Middle frontal gyrus (tissue), 1 donor: ENCODE measurements at regions not wholly inside any gene's neighbourhood (a gene's known extent, or its start where the extent isn't known, plus 50 kb on each side); places are given as distances from the start of the nearest gene placed in this dataset.

Experiments used
- DNase-seq: peaks from one replicate; pipeline ENCODE4 v3.0.0-alpha.2; 2015; ENCODE audit warnings: low spot score; ENCODE audit errors: extremely low spot score

DNA sequence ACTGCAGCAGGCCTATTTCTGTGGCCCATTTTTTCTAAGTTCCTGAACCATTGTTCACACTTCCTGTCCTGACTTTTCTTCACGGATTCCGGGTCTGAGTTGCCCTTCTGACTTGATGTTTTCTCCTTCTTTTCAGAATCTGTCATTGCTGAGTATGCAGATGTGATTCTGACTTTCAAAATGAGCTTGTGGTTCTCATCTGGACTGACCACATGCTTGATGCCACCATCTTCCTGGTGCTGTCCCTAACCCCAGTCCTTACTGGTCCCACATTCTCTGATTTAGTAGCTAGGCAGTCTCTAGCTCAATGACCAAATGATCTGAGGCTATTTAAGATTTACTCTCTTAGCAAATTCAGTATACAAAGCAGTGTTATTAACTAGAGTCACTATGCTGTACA lies 822.3 kb upstream of the TENM3 start:
- DNase-seq, result no peak

DNA sequence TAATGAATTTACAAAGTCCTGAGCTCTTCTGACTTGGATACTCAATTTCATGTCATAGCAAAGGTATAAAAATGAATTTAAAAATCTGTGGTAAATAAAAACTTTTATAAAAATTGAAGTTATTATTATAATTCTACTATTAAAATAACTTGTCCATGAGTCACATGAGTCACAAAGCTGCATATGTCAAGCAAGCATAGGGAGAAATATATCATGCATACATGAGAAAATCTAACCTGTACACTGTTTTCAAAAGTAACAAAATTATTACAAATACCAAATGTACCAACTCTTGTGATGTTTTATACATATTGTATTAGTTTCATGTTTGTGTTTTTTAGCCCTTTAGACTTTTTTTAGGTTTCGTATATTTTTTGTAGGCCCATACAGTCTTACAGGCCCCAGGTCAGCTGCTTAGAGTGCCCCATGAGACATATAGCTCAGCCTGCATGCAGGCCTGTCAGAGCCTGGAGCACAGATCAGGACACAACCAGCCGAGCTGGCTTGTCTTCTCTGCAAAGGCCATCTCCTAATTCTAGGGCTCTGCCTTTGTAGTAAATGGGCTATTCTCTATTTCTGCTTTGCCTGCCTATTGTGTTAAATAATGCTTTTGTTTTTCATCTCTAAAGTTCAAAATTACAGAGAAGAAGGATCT lies 818.7 kb upstream of the TENM3 start:
- no peak for DNase-seq

GRCh38 chr4:181427076-181427475 lies 816.1 kb upstream of the TENM3 start:
- no peak for DNase-seq

DNA sequence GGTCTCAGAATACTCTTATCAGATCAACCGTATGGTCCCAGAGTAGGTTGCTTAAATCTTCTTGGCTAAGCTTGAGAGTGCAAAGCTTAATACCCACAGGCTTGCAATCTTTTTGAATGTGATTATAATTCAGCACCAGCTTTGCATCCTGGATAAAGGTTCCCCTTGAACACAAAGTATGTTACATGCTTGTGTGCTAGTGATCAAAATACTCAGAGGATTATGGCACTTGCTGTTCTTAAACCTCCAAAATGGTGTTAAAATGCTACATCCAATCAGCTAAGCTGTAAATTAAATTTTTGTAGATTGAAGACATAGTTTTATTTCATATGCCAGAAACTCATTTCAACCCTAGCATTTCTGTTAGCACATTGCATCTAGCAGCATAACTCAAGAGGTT lies 812.2 kb upstream of the TENM3 start:
- DNase-seq, result no peak

DNA sequence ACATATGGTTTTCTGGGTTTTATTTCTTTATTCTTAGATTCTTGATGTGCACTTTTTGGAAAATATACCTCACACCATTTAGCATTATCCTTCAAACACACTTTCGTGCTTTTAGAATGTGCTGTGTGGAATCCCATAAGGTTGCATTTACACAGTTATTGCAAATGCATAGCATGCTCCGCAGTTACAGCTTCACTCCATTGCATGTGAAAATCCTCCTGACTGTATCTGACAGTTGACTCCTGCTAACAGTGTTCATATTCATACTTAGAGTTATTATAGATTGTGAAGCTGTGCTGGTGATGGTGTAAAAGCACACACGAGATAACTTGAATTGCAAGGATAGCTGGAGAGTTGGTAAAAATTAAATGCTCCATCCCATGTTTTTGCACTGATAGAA lies 811.5 kb upstream of the TENM3 start:
- no peak for DNase-seq

- DNase-seq, result no peak
Observed at GRCh38 chr4:181432335-181432734, 810.9 kb upstream of the TENM3 start.

DNA sequence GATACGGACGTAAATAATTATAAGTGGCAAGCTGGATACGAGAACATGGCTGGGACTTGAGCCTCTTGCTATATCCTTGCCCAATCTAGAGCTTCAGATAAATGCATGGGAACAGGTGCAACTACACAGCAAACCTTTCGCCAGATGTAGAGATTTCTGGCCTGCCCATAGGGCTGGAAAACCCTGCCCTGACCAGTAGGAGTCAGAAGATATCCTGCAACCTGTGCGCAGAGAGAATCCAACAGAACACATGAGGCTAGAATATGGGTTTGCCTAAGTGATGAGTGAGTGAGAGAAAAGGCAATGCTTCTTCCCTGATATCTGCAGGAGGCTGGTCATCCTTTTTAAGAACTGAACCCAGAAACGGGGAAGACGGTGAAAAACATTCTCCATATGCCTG lies 805.3 kb upstream of the TENM3 start:
- no peak for DNase-seq

DNA sequence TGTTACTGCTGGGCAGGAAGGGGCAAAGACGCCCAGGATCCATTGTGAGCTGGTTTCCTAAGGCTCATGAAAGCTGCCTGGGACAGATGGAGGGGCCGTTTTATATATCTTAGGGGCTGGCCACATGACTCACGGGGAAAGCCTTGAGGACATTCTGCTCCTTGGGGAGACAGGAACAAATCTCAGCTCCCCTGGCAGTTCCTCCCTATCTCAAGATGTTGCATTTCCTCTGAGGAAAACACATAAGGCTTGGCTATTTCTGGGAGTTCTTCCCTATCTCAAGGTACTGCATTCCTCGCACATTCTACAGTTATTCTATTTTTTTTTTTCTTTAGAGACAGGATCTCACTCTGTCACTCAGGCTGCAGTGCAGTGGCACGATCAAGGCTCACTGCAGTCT lies 804.6 kb upstream of the TENM3 start:
- DNase-seq, result no peak

DNA sequence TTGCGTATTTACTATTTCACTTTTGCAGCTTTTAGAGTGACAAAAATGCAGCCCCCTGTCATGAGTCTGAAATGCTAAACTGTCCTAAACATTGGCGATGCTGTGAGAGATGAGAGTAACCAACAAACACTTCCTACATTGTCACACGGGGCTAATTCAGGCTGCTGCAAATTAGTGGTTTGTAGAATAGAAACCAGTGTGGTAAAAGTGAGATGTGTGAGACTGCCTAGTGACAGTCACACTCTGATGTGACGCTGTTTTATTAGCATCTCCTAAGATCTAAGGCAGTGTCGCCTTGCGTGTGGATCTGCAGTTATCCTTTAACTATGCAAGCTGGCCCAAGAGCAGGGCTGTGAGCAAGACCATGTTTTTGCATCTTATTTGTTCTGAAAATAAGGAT lies 800.2 kb upstream of the TENM3 start:
- no peak for DNase-seq

DNA sequence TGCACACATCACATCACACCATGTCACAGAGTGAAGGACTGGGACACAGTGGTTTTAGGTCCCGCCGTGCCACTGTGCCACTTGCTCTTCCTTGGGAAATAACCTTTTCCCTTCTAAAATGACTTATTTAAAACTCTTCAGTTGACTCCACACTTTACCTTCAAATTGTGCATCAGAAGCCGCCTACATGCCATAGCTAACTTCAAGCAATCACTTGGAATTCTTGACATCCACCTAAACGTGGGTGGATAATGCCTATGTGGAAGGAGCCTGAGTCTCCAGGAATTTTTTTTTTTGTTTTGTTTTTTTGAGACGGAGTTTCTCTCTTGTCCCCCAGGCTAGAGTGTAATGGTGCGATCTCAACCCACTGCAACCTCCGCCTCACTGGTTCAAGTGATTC lies 777.4 kb upstream of the TENM3 start:
- DNase-seq, result no peak

DNA sequence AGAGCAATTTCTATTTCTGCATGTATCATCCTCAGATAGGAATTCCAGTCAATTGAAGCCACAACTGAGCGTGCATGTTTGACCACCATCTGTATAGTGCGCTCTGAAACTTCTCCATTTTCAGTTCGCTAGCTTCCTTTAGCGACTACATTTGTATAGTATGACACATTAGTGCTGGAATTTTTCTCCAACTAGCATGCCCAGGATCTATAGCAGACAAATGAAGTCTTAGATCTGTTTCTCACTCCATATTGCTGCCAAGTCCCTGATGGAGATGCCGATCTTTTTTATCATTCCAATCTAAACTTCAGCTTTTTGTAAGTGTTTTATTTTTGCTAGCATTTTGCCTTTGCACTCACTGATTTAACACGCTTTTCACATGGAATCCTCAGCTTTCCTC lies 774.8 kb upstream of the TENM3 start:
- no peak for DNase-seq

DNA sequence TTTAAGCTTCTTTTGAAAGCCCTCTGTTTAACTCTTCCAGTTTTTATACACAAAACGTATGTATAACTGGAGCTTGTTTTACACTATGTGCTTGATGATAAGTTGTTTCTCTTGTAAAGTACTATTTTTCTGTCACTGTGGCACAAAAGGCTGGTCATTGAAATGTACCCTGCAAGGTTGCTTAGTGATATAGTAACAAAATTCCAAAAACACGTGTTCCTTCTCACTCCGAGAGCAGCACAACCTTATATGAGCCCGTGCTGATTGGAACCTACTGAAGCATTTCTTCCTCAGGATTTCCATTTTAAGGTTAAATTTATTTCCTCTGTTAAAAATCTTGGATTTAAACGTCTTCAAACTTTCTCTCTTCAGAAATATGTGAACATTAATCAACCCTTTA lies 772.9 kb upstream of the TENM3 start:
- no peak for DNase-seq

GRCh38 chr4:181475359-181475758 lies 767.8 kb upstream of the TENM3 start:
- DNase-seq, result no peak

- no peak for DNase-seq
Observed at GRCh38 chr4:181475781-181476507, 767.3 kb upstream of the TENM3 start.

- no peak for DNase-seq
Observed at GRCh38 chr4:181476508-181476890, 766.7 kb upstream of the TENM3 start.

DNA sequence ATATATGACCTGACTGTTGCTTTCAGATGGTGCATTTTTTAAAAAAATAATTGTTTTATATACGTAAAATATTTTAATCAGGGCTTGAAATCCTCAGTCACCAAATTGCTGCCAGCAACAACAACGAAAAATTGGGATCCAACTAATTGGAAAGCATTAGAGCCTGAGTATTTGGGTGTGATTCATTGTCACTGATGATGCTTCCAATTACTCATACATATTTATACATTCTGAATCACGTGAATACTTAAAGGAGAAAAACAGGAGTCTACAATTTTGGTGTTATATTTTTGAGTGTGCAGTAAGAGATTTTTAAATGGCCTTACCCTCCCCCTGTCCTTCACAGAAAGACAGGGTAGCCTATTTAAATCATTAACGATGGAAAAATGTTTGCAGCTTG lies 765.6 kb upstream of the TENM3 start:
- no peak for DNase-seq

DNA sequence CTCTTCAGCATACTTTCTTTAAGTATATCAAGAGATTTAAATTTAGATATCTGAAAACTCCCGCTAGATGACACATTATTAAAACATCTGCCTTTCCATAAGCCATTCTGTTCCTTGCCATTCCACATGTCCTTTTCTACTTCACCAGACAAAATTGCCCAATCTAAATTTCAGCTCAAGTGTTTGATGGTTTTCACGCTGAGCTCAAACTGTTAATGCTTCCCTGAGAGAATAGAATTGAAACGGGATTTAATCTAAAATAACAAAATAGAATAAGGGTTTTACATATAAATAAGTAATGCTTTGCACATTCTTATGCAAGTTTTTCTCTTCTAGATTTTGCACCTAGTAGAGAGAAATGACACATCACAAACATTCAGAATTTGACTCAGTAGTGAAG lies 764.5 kb upstream of the TENM3 start:
- DNase-seq, result no peak

DNA sequence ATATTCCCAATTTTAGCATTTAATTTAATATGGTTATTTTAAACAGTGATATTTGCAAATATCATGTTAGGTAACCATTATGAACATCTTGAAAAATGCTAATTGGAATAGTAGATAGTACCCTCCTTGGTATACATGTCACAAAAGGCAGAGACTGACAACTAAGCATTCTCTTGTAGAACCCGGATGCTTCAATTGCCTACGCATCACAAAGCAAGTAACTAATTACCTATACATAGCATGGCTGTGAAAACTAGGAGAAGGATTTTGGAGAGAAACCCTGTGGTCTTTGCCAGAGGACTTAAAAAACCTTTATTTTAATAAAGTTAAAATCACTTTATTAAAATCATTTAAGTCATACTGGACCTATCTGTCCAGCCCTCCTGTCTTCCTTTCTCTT lies 764.1 kb upstream of the TENM3 start:
- DNase-seq, result no peak

GRCh38 chr4:181484396-181484795 lies 758.8 kb upstream of the TENM3 start:
- no peak for DNase-seq

GRCh38 chr4:181488926-181489325 lies 754.3 kb upstream of the TENM3 start:
- DNase-seq, result no peak

DNA sequence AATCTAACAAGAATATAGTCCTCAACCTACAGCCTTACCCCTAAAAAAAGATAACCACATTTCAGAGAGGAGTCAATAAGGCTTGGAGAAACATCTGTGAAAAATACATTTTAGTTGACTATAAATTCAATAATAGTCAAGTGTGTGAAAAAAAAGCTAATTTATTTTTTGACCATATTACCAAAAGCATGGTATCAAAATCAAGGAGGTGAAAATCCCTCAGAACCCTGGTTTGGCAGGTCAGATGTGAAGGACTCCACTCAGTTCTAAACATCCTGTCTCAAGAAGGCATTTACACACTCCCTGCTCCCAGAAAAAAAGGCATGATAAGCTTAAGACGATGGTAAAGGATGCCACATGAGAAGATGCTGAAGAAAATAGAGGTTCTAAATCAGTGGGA lies 745.1 kb upstream of the TENM3 start:
- DNase-seq, result no peak

DNA sequence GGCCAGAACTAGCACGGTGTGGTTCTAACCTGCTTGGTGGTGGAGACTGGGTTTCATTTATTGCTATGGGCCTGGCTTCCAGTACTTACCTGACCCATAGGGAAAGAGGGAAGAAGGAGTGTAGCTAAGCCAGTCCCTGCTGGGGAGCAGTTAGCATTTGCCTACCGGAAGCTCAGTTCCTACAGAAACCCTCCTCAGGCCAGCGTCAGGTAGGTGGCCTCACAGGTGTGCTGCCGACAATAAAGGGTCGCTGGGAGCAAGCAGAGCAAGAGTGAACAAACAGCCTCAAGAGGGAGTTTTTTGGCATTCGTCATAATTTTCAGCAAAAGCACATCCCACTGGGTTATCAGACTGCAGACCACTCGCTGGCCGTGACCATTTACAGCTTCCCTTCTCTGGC lies 740.6 kb upstream of the TENM3 start:
- no peak for DNase-seq

- no peak for DNase-seq
Observed at GRCh38 chr4:181503687-181504390, 739.4 kb upstream of the TENM3 start.
